SH-SY5Y (cell line): ENCODE measurements at regions not wholly inside any gene's neighbourhood (a gene's known extent, or its start where the extent isn't known, plus 50 kb on each side); places are given as distances from the start of the nearest gene placed in this dataset.

Experiments
- GATA2 ChIP-seq: IDR thresholded peaks from 2 replicates; pipeline ENCODE4 v1.6.1; 2011; ENCODE audit warnings: mild to moderate bottlenecking, low read depth, low read length
- GATA3 ChIP-seq: IDR thresholded peaks from 2 replicates; pipeline ENCODE4 v1.6.1; 2011; ENCODE audit warnings: low read depth, mild to moderate bottlenecking, low read length, moderate library complexity

DNA sequence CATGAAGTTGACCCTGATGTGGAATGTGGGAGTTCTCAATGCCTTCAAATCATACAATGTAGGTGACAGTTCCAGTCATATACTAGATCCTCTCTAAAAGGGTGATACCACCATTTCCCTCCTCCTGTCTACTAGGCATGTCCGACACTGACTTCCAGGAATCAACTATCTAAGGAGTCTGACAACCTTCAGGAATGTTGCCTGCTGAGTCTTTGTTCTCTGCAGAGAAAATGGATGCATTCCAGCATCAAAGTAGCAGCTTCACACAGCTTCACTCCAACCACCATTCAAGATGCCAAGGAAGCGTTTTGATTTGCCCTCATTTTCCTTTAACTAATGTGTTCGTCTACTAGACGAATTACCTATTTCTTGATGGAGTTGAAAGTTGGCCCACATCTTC is 530.2 kb downstream of the EBF1 start:
- no peak for TF ChIP-seq GATA3
- TF ChIP-seq GATA2: no peak
